Stimulated activated CD8-positive, alpha-beta memory T cell treated with anti-CD3 and anti-CD28 coated beads, Interleukin-4, amount 100 ng/mL, for 1 hour (primary cell): ENCODE measurements at regions not wholly inside any gene's neighbourhood (a gene's known extent, or its start where the extent isn't known, plus 50 kb on each side); places are given as distances from the start of the nearest gene placed in this dataset.
"Not testable (repeated sequence)": the region's sequence is repeated elsewhere in the genome, so short reads cannot be mapped to it uniquely, and the experiment has no call there.

ENCODE experiments used
- DNase-seq, 2 donors: peaks; one replicate each; pipeline ENCODE4 v3.0.0-alpha.2; 2020; ENCODE audit warnings: low read depth in 2 of 2, low spot score in 1 of 2

- DNase-seq: not testable (repeated sequence)
Measured at GRCh38 chr6:104676679-104677078, 183.0 kb downstream of the HACE1 start.

- not testable (repeated sequence) for DNase-seq
Measured at GRCh38 chr6:104675161-104675560, 184.6 kb downstream of the HACE1 start.

- not testable (repeated sequence) for DNase-seq
Measured at GRCh38 chr6:104673078-104673477, 186.6 kb downstream of the HACE1 start.

GRCh38 chr6:104671591-104671891, 188.2 kb downstream of the HACE1 start:
- DNase-seq: not testable (repeated sequence)

GRCh38 chr6:104670834-104671590, 188.7 kb downstream of the HACE1 start:
- DNase-seq: not testable (repeated sequence)

GRCh38 chr6:104669483-104669882, 190.2 kb downstream of the HACE1 start:
- DNase-seq: no peak

GRCh38 chr6:104656235-104656634, 203.5 kb downstream of the HACE1 start:
- no peak for DNase-seq

GRCh38 chr6:104653781-104654180, 205.9 kb downstream of the HACE1 start:
- no peak for DNase-seq

GRCh38 chr6:104648347-104648746, 211.4 kb downstream of the HACE1 start:
- no peak for DNase-seq

GRCh38 chr6:104644848-104645247, 214.9 kb downstream of the HACE1 start:
- no peak for DNase-seq

- no peak for DNase-seq
Measured at GRCh38 chr6:104642871-104643270, 216.8 kb downstream of the HACE1 start.

GRCh38 chr6:104640761-104641160, 219.0 kb downstream of the HACE1 start:
- no peak for DNase-seq

GRCh38 chr6:104640150-104640700, 219.5 kb downstream of the HACE1 start:
- no peak for DNase-seq

- no peak for DNase-seq
Measured at GRCh38 chr6:104639668-104640067, 220.1 kb downstream of the HACE1 start.

GRCh38 chr6:104638841-104639290, 220.9 kb downstream of the HACE1 start:
- no peak for DNase-seq

GRCh38 chr6:104633125-104633524, 226.6 kb downstream of the HACE1 start:
- DNase-seq: no peak

GRCh38 chr6:104632588-104632987, 227.1 kb downstream of the HACE1 start:
- no peak for DNase-seq

GRCh38 chr6:104630955-104631354, 228.8 kb downstream of the HACE1 start:
- no peak for DNase-seq

GRCh38 chr6:104630522-104630921, 229.2 kb downstream of the HACE1 start:
- DNase-seq: no peak

- no peak for DNase-seq
Measured at GRCh38 chr6:104629826-104630225, 229.9 kb downstream of the HACE1 start.

- no peak for DNase-seq
Measured at GRCh38 chr6:104625536-104625935, 234.2 kb downstream of the HACE1 start.

GRCh38 chr6:104623052-104623690, 236.5 kb downstream of the HACE1 start:
- DNase-seq: no peak
